ENCODE measurements at regions not wholly inside any gene's neighbourhood (a gene's known extent, or its start where the extent isn't known, plus 50 kb on each side); places are given as distances from the start of the nearest gene placed in this dataset.

DNA sequence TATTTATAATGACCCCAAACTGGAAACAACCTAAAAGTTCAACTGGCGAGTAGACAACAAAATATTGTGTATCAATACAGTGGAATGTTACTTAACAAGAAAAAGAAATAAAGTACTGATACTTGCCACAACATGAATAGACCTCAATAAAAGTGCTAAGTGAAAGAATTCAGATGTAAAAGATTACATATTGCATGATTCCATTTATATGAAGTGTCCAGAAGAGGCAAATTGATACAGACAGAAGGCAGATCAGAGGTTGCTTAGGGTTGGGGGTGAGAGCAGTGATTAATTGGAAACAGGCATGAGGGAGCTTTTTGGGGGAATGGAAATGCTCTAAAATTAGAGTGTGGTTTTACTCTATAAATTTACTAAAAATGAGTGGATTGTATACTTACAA lies 183.3 kb downstream of the SATB1 start:
- no peak overlapping the region for H2BK15ac ChIP-seq (ENCODE audit: low read depth, low read length)
- H3K18ac ChIP-seq (ENCODE audit: insufficient read length, low read depth, low read length): no peak overlapping the region
- H3K79me2 ChIP-seq (ENCODE audit: insufficient read depth, low read length): no peaks in the 10 kb centered on the region
- no peaks in the 10 kb centered on the region for H3K27me3 Mint-ChIP-seq (ENCODE audit: low read depth)
- peaks cover 4% of the 10 kb centered on the region; the same call in 1 of the 2 replicates for H3K4me1 ChIP-seq (ENCODE audit: insufficient read depth, low read length)
- peaks cover 29 to 41% of the 10 kb centered on the region in 2 experiments for H3K4me1 Mint-ChIP-seq
- H3K23ac ChIP-seq (ENCODE audit: insufficient read length, low read depth, low read length): no peak overlapping the region
- no peak overlapping the region for H4K8ac ChIP-seq (replicated peaks; ENCODE audit: insufficient read length, low read depth, low read length)
- H3K79me1 ChIP-seq (ENCODE audit: insufficient read depth, low read depth, low read length, poor library complexity, severe bottlenecking): no peaks in the 10 kb centered on the region
- H3K27me3 ChIP-seq (ENCODE audit: insufficient read depth, low read length): no peaks in the 10 kb centered on the region
- no peak overlapping the region for H2BK120ac ChIP-seq (ENCODE audit: low read depth, low read length, poor library complexity, severe bottlenecking)
- H4K5ac ChIP-seq (ENCODE audit: insufficient read length, low read depth, low read length): no peak overlapping the region
- H3K36me3 Mint-ChIP-seq (ENCODE audit: insufficient read depth in 1 of 3, low read depth in 3 of 3): no peaks in the 10 kb centered on the region
- no peaks in the 10 kb centered on the region for H4K20me1 ChIP-seq (ENCODE audit: control insufficient read depth, insufficient read depth, insufficient read length)
- H3K14ac ChIP-seq (ENCODE audit: insufficient read depth, low read length): no peak overlapping the region
- H3K23me2 ChIP-seq (ENCODE audit: insufficient read length, low read depth, low read length, poor library complexity, severe bottlenecking): no peaks in the 10 kb centered on the region
- H3T11ph ChIP-seq (ENCODE audit: low read length): no peak overlapping the region
- no peak overlapping the region for H2BK12ac ChIP-seq (ENCODE audit: insufficient read length, low read depth, low read length)
- WGBS (ENCODE audit: extremely low coverage, insufficient read length, low lambda C conversion rate): no CpG with 5 or more reads among the region's 1 CpG
- peak overlapping the region in 1 of 3 experiments; percentile 74; a peak in 2 of 7 replicates for H3K27ac Mint-ChIP-seq
- no peak overlapping the region for H3K4me3 Mint-ChIP-seq
- H3K27ac ChIP-seq (ENCODE audit: insufficient read length, low read depth, low read length): no peak overlapping the region
- no peak overlapping the region for H4K91ac ChIP-seq (ENCODE audit: insufficient read length, low read depth, low read length)
- H2BK5ac ChIP-seq (ENCODE audit: insufficient read length, low read length): no peak overlapping the region
- DNase-seq: no peak
- no peak overlapping the region for H3K4ac ChIP-seq (ENCODE audit: low read depth, low read length)
- H2BK20ac ChIP-seq (ENCODE audit: low read depth, low read length, poor library complexity, severe bottlenecking): no peak overlapping the region
- H2AFZ ChIP-seq (ENCODE audit: low read length): no peak overlapping the region
- H3K9me3 ChIP-seq (ENCODE audit: control insufficient read depth, low read depth, low read length): no peaks in the 10 kb centered on the region
- H3K9me3 Mint-ChIP-seq: no peaks in the 10 kb centered on the region
- TF ChIP-seq, protein P1, sequence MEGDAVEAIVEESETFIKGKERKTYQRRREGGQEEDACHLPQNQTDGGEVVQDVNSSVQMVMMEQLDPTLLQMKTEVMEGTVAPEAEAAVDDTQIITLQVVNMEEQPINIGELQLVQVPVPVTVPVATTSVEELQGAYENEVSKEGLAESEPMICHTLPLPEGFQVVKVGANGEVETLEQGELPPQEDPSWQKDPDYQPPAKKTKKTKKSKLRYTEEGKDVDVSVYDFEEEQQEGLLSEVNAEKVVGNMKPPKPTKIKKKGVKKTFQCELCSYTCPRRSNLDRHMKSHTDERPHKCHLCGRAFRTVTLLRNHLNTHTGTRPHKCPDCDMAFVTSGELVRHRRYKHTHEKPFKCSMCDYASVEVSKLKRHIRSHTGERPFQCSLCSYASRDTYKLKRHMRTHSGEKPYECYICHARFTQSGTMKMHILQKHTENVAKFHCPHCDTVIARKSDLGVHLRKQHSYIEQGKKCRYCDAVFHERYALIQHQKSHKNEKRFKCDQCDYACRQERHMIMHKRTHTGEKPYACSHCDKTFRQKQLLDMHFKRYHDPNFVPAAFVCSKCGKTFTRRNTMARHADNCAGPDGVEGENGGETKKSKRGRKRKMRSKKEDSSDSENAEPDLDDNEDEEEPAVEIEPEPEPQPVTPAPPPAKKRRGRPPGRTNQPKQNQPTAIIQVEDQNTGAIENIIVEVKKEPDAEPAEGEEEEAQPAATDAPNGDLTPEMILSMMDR (conservative IDR thresholded peaks at IDR 0.05): no peak
- no peak overlapping the region for H2AK5ac ChIP-seq (ENCODE audit: insufficient read length, low read length)
- H3K56ac ChIP-seq (ENCODE audit: insufficient read length, low read depth, low read length): no peak overlapping the region
- H3K4me2 ChIP-seq (ENCODE audit: insufficient read depth, insufficient read length, low read length): no peak overlapping the region
- no peak overlapping the region for H3K9ac ChIP-seq (ENCODE audit: extremely low read depth, insufficient read length, low read length)
